ENCODE measurements at regions not wholly inside any gene's neighbourhood (a gene's known extent, or its start where the extent isn't known, plus 50 kb on each side); places are given as distances from the start of the nearest gene placed in this dataset.

GRCh38 chr5:124692950-124693349 is 53.5 kb downstream of the ZNF608 start:
- DNase-seq (ENCODE audit: low spot score): no peak

- DNase-seq (ENCODE audit: low spot score): no peak
These were observed 54.1 kb downstream of the ZNF608 start for GRCh38 chr5:124692324-124692723.

- DNase-seq (ENCODE audit: low spot score): no peak
These were observed 56.8 kb downstream of the ZNF608 start for GRCh38 chr5:124689653-124690052.

GRCh38 chr5:124686239-124687004 is 60.0 kb downstream of the ZNF608 start:
- DNase-seq (ENCODE audit: low spot score): no peak

- no peak for DNase-seq (ENCODE audit: low spot score)
These were observed 61.0 kb downstream of the ZNF608 start for GRCh38 chr5:124685404-124685930.

GRCh38 chr5:124683917-124684555 is 62.4 kb downstream of the ZNF608 start:
- no peak for DNase-seq (ENCODE audit: low spot score)

GRCh38 chr5:124679578-124680199 is 66.8 kb downstream of the ZNF608 start:
- DNase-seq (ENCODE audit: low spot score): no peak

GRCh38 chr5:124678922-124679519 is 67.4 kb downstream of the ZNF608 start:
- DNase-seq (ENCODE audit: low spot score): no peak

GRCh38 chr5:124678468-124678867 is 68.0 kb downstream of the ZNF608 start:
- no peak for DNase-seq (ENCODE audit: low spot score)

- no peak for DNase-seq (ENCODE audit: low spot score)
These were observed 68.8 kb downstream of the ZNF608 start for GRCh38 chr5:124677374-124678351.

- no peak for DNase-seq (ENCODE audit: low spot score)
These were observed 70.2 kb downstream of the ZNF608 start for GRCh38 chr5:124675931-124676846.

- DNase-seq (ENCODE audit: low spot score): no peak
These were observed 75.2 kb downstream of the ZNF608 start for GRCh38 chr5:124671193-124671592.

GRCh38 chr5:124670722-124671184 is 75.7 kb downstream of the ZNF608 start:
- no peak for DNase-seq (ENCODE audit: low spot score)

GRCh38 chr5:124669956-124670721 is 76.3 kb downstream of the ZNF608 start:
- DNase-seq (ENCODE audit: low spot score): no peak

- DNase-seq (ENCODE audit: low spot score): no peak
These were observed 77.2 kb downstream of the ZNF608 start for GRCh38 chr5:124669300-124669648.

- no peak for DNase-seq (ENCODE audit: low spot score)
These were observed 77.8 kb downstream of the ZNF608 start for GRCh38 chr5:124668353-124669299.

GRCh38 chr5:124665625-124666024 is 80.8 kb downstream of the ZNF608 start:
- no peak for DNase-seq (ENCODE audit: low spot score)

- no peak for DNase-seq (ENCODE audit: low spot score)
These were observed 81.4 kb downstream of the ZNF608 start for GRCh38 chr5:124665035-124665434.
